HCT116 (cell line): ENCODE measurements at regions not wholly inside any gene's neighbourhood (a gene's known extent, or its start where the extent isn't known, plus 50 kb on each side); places are given as distances from the start of the nearest gene placed in this dataset.
"Not testable (repeated sequence)": the region's sequence is repeated elsewhere in the genome, so short reads cannot be mapped to it uniquely, and the experiment has no call there.

Experiments used
- ATAC-seq: fragments of 200-7000 bp; cut with Tn5 transposase; 2 replicates; pipeline ENCODE4 v1.9.1; 2020; ENCODE audit warnings: mild to moderate bottlenecking, moderate library complexity
- BruUV-seq: library from RNA; stranded (reverse); fragments of 400-500 nt; replicated peaks from 2 replicates; lab custom pipeline; 2021; lab: Mats Ljungman, UMichigan
- CTCF ChIA-PET: fragments of 300-600 bp; sonication (Branson Sonifier 250); formaldehyde crosslinking; loops from one replicate; lab custom pipeline; 2021; ENCODE audit warnings: antibody characterized with exemption; lab: Charles Lee
- POLR2A ChIA-PET: fragments of 300-600, 350-600 bp; sonication (Branson Sonifier 250); formaldehyde crosslinking; loops from one replicate; lab custom pipeline; 2021; ENCODE audit warnings: antibody characterized with exemption; lab: Charles Lee
- RAD21 ChIA-PET, 2 experiments: fragments of 300-600 bp; sonication (Branson Sonifier 250); formaldehyde crosslinking; loops; one replicate each; lab custom pipeline; 2023; ENCODE audit warnings: low total read pairs in 2 of 2; ENCODE audit not compliant: uncharacterized antibody in 2 of 2, unreplicated experiment in 2 of 2, low non-redundant PET in 1 of 2; lab: Charles Lee
- DNase-seq: peaks from one replicate; pipeline ENCODE4 v3.0.0-alpha.2; 2010; ENCODE audit warnings: low read depth, low spot score
- H2AFZ ChIP-seq: fragments of 200-600 bp; shearing (Covaris generic), sonication (generic); 2 replicates; pipeline ENCODE4 v1.6.1; 2017; ENCODE audit warnings: low read depth, mixed run types, mixed read lengths, antibody characterized with exemption, low read length; ENCODE audit not compliant: poor library complexity, severe bottlenecking
- H3K27ac ChIP-seq: 2 replicates; pipeline ENCODE4 v1.5.1; 2012; ENCODE audit warnings: low read depth, low read length
- H3K27me3 ChIP-seq: fragments of 200-600 bp; sonication (generic); 2 replicates; pipeline ENCODE4 v1.6.1; 2016; ENCODE audit warnings: mixed run types, low read length, mixed read lengths; ENCODE audit not compliant: insufficient read depth
- H3K36me3 ChIP-seq, 2 experiments: fragments of 200-500 bp in 1 of 2; fragments of 200-600 bp in 1 of 2; sonication (Bioruptor generic) in 1 of 2; sonication (generic) in 1 of 2; 2 replicates each; pipeline versions ENCODE4 v1.5.1 to v1.6.1; 2014 to 2016; ENCODE audit warnings: low read length in 2 of 2, inconsistent platforms in 1 of 2, mixed read lengths in 1 of 2, mixed run types in 1 of 2; ENCODE audit not compliant: insufficient read depth in 2 of 2, control insufficient read depth in 1 of 2
- H3K4me1 ChIP-seq, 2 experiments: fragments of 200-600 bp in 1 of 2; sonication (generic) in 1 of 2; 2 replicates each; pipeline versions ENCODE4 v1.5.1 to v1.6.1; 2012 to 2017; ENCODE audit warnings: low read length in 2 of 2, inconsistent platforms in 1 of 2, mild to moderate bottlenecking in 1 of 2, mixed read lengths in 1 of 2, mixed run types in 1 of 2, moderate library complexity in 1 of 2; ENCODE audit not compliant: insufficient read depth in 2 of 2, control insufficient read depth in 1 of 2
- H3K4me2 ChIP-seq: fragments of 200-600 bp; sonication (generic); 2 replicates; pipeline ENCODE4 v1.6.1; 2017; ENCODE audit warnings: mixed run types, low read length, mixed read lengths
- H3K4me3 ChIP-seq, 2 experiments: fragments of 200-600 bp in 1 of 2; sonication (generic) in 1 of 2; replicated peaks in 1 of 2; 2 replicates each; pipeline ENCODE4 v1.5.1; 2011 to 2016; ENCODE audit warnings: low read length in 2 of 2, control low read depth in 1 of 2, low read depth in 1 of 2, mild to moderate bottlenecking in 1 of 2, mixed read lengths in 1 of 2, mixed run types in 1 of 2
- H3K79me2 ChIP-seq: fragments of 200-600 bp; sonication (generic); 2 replicates; pipeline ENCODE4 v1.6.1; 2017; ENCODE audit warnings: mild to moderate bottlenecking, mixed run types, low read length, moderate library complexity, mixed read lengths; ENCODE audit not compliant: insufficient read depth
- H3K9ac ChIP-seq: fragments of 200-600 bp; sonication (generic); 2 replicates; pipeline ENCODE4 v1.6.1; 2016; ENCODE audit warnings: low read length, mixed read lengths
- H3K9me2 ChIP-seq: fragments of 200-600 bp; sonication (generic), shearing (Covaris generic); 2 replicates; pipeline ENCODE4 v1.6.1; 2017; ENCODE audit warnings: mixed run types, mild to moderate bottlenecking, moderate library complexity; ENCODE audit not compliant: insufficient read depth
- H3K9me3 ChIP-seq, 2 experiments: fragments of 200-500 bp in 1 of 2; fragments of 200-600 bp in 1 of 2; sonication (Bioruptor generic) in 1 of 2; sonication (generic) in 1 of 2; 2 replicates each; pipeline ENCODE4 v1.6.1; 2014 to 2017; ENCODE audit warnings: low read length in 2 of 2, mixed read lengths in 2 of 2, inconsistent platforms in 1 of 2, low read depth in 1 of 2, mild to moderate bottlenecking in 1 of 2, mixed run types in 1 of 2, moderate library complexity in 1 of 2; ENCODE audit not compliant: control insufficient read depth in 1 of 2, insufficient read depth in 1 of 2
- H4K20me1 ChIP-seq: fragments of 200-600 bp; sonication (generic), shearing (Covaris generic); 2 replicates; pipeline ENCODE4 v1.6.1; 2017; ENCODE audit warnings: mixed run types, mild to moderate bottlenecking, moderate library complexity; ENCODE audit not compliant: insufficient read depth
- intact Hi-C: fragments of 100-400 bp; cut with micrococcal nuclease; formaldehyde crosslinking; loops from 2 replicates; pipeline ENCODE4 v1.10.0; 2022

DNA sequence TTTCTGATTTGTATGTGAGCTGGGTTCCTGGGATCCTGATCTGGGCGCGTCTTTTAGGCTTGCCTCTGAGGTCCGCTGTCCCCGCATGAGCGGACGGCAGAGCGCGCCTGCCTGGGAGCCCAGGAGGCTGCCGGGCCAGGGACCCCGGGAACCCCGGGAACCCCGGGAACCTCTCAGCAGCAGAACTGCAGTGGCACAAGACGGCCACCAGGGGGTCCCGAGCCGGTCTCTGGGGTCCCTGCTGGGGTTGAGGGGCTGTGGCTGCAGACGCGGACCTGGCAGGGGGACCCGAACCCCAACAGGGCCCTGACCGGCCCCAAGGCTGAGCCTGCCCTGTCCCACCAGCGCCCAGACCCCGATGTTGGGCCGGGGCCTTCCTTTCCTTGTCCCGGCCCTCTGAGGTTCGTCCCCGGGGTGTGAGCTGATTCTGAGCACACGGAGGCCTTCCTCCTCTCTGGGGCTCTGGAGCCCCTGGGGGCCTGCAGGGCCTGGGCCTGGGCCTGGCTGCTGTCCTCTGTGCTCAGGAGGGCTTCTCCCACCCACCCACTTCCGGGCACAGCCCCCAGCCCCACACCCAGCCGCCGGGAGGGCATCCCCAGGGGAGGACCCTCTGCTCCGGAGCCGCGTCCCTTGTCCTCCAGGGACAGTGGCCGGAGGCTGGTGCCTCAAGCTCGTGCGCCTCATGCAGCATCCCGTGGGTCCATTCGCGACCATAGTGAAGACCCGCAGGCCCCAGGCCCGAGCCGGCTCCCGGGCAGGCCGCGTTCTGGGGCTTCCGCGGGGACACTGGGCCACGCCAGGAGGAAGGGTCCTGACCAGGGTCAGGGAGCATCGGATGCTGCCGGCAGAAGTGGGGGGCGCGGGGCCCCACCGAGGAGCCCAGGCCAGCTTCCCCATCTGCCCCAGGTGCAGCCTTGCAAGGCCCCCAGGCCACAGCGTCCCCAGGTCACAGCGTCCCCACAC lies 152.9 kb downstream of the TMEM121 start:
- H3K4me1 ChIP-seq, H3K4me3 ChIP-seq, H3K27ac ChIP-seq, H2AFZ ChIP-seq, H3K36me3 ChIP-seq, H3K4me2 ChIP-seq, H3K9me3 ChIP-seq, ATAC-seq, H3K27me3 ChIP-seq, RAD21 ChIA-PET, H4K20me1 ChIP-seq, H3K9ac ChIP-seq, H3K79me2 ChIP-seq, DNase-seq, POLR2A ChIA-PET, BruUV-seq, H3K9me2 ChIP-seq: not testable (repeated sequence)
- CTCF ChIA-PET = interaction anchor here (0.7 kb wide), 1 partner anchor 267 kb away, joined by 3 read pairs; no protein-coding TSS in a partner anchor
- intact Hi-C loops = loop anchor here (10.0 kb wide), 1 partner anchor 326 kb away; no protein-coding TSS in a partner anchor

DNA sequence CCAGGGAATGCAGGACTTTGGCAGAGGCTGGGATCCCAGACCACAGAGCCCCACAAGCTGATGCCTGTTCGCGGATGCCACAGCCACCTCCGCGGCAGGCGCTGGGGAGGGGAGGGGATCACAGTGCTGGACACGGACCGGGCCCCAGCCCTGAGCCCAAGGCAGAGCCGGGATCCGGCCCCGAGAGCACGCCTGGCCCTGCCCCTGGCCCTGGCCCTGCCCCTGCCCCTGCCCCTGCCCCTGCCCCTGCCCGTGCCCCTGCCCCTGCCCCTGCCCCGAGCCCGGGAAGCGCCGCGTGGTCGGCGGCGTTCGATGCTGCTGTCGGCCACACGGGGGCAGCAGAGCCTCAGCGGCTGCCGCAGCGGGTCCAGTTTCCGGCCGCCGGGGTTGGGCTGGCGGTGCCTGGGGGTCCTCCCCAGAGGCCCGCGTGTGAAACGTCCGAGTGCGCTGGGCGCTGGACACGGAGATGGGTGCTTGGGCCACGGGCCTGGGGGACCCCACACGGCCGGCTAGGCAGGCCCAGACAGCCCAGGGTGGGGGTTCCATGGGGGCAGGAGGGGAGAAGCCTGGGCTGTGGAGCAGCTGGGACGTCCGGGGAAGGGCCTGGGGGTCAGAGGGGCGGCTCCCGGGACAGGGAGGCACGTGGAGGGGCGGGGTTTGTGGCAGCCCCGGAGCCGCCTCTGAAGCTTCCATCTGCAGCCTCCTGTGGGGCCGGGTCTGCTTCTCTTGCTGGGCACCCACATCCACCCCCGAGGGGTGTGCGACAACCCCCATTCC lies 153.8 kb downstream of the TMEM121 start:
- CTCF ChIA-PET = interaction anchor here (0.7 kb wide), 1 partner anchor 266 kb away, joined by 3 read pairs; no protein-coding TSS in a partner anchor
- H3K4me2 ChIP-seq = not testable (repeated sequence)

DNA sequence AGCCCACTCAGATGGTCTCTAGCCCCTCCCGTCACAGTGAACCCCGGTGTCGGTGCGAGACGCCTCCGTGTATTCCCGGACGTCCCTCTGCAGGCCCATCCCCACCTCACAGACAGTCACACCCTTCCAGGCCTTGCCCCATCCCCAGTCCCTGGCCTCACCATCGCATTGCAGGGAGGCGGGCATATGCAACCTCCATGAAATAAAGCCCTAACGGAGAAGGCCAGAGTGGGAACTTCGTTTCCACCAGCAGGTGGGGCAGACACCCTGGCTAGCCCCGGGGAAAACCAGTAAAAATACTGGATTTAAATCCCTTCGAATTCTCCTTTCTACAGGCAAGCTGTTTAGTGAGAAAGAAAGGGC lies 154.3 kb downstream of the TMEM121 start:
- H3K4me3 ChIP-seq, DNase-seq, H3K9me2 ChIP-seq, H3K4me1 ChIP-seq, H3K27me3 ChIP-seq, H2AFZ ChIP-seq, H4K20me1 ChIP-seq, H3K4me2 ChIP-seq, H3K9me3 ChIP-seq, H3K9ac ChIP-seq, RAD21 ChIA-PET, H3K27ac ChIP-seq, POLR2A ChIA-PET, CTCF ChIA-PET, H3K79me2 ChIP-seq, BruUV-seq, H3K36me3 ChIP-seq: not testable (repeated sequence)
- intact Hi-C loops = loop anchor here (10.0 kb wide), 1 partner anchor 116 kb away; no protein-coding TSS in a partner anchor
- peak; percentile 42 for ATAC-seq

More for the DNA sequence above, 153.8 kb downstream of the TMEM121 start:
- H3K9me3 ChIP-seq, H2AFZ ChIP-seq, BruUV-seq, H3K9ac ChIP-seq, H4K20me1 ChIP-seq, H3K36me3 ChIP-seq, DNase-seq, H3K9me2 ChIP-seq, H3K27me3 ChIP-seq, H3K4me3 ChIP-seq, POLR2A ChIA-PET, H3K4me1 ChIP-seq, H3K79me2 ChIP-seq, H3K27ac ChIP-seq, RAD21 ChIA-PET: not testable (repeated sequence)
- ATAC-seq = peak; percentile 80
- intact Hi-C loops = loop anchor here (10.0 kb wide), 2 partner anchors 115 to 325 kb away; no protein-coding TSS in a partner anchor

DNA sequence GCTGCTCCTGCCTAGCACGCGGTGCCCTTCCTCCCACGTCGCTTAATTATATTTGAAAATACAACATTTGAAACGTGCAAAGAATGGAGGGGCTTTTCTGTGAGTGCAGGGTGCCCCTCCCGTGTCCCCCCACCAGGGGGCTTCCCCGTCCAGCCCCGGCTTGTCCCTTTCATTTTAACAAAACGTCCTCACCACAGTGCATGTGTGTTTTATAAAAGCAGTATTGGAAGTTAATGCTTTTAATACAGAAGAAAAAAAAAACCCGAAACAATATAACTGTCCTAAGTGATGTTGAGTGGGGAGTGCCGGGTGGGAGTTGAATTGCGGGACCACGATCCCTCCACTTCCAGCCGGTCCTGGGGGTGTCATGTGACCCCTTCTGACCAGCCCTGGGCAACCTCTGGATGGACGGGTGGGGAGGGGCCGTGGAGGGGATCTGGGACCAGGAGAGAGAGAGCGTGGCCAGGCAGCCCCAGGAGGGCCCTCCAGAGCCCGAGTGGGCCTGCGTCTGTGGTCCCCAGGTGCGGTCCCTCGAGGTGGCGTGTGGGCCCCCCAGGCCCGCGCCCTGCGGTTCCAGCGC lies 155.3 kb downstream of the TMEM121 start:
- H3K9me2 ChIP-seq, H3K4me2 ChIP-seq, H4K20me1 ChIP-seq, POLR2A ChIA-PET, H3K4me1 ChIP-seq, H3K4me3 ChIP-seq, ATAC-seq, RAD21 ChIA-PET, H3K9me3 ChIP-seq, H3K9ac ChIP-seq, H3K27ac ChIP-seq, H3K27me3 ChIP-seq, H3K79me2 ChIP-seq, H2AFZ ChIP-seq, H3K36me3 ChIP-seq, DNase-seq, CTCF ChIA-PET, BruUV-seq: not testable (repeated sequence)
- intact Hi-C loops = loop anchor here (10.0 kb wide), 1 partner anchor 117 kb away; no protein-coding TSS in a partner anchor
